Caco-2 (cell line): ENCODE measurements at regions not wholly inside any gene's neighbourhood (a gene's known extent, or its start where the extent isn't known, plus 50 kb on each side); places are given as distances from the start of the nearest gene placed in this dataset.

ENCODE experiments used
- BruUV-seq: library from RNA; stranded (reverse); fragments of 400-500 nt; replicated peaks from 2 replicates; lab custom pipeline; 2021; lab: Mats Ljungman, UMichigan
- CTCF ChIA-PET: fragments of 300-600 bp; sonication (Branson Sonifier 250); formaldehyde crosslinking; loops from one replicate; lab custom pipeline; 2022; ENCODE audit warnings: antibody characterized with exemption; lab: Charles Lee
- POLR2A ChIA-PET: fragments of 300-600 bp; sonication (Branson Sonifier 250); formaldehyde crosslinking; loops from one replicate; lab custom pipeline; 2022; ENCODE audit warnings: antibody characterized with exemption; lab: Charles Lee
- DNase-seq, 2 experiments: peaks; one replicate each; pipeline versions ENCODE4 v3.0.0 to v3.0.0-alpha.2; 2020 to 2022
- H3K27me3 ChIP-seq: replicated peaks from 2 replicates; pipeline ENCODE4 v1.6.0; 2011; ENCODE audit warnings: low read length; ENCODE audit not compliant: control insufficient read depth, insufficient read depth
- H3K36me3 ChIP-seq: 2 replicates; pipeline ENCODE4 v1.5.1; 2011; ENCODE audit warnings: low read length; ENCODE audit not compliant: control insufficient read depth, insufficient read depth
- H3K4me1 ChIP-seq: fragments of 250-450 bp; sonication (Bioruptor Pico); 2 replicates; pipeline ENCODE4 v1.5.1; 2020; ENCODE audit warnings: mild to moderate bottlenecking
- H3K4me3 ChIP-seq: 2 replicates; pipeline ENCODE4 v1.5.1; 2011; ENCODE audit warnings: low read depth, mild to moderate bottlenecking, control low read depth, low read length
- H3K9me3 ChIP-seq: fragments of 250-450 bp; sonication (Bioruptor Pico); 2 replicates; pipeline ENCODE4 v1.5.1; 2020; ENCODE audit warnings: mild to moderate bottlenecking, moderate library complexity
- H3K27ac Mint-ChIP-seq: one replicate; pipeline ENCODE4 v1.8.0; 2022; ENCODE audit warnings: mixed read lengths; ENCODE audit not compliant: unreplicated experiment
- H3K27me3 Mint-ChIP-seq: one replicate; pipeline ENCODE4 v1.8.0; 2022; ENCODE audit warnings: mixed read lengths; ENCODE audit not compliant: insufficient read depth, unreplicated experiment
- H3K36me3 Mint-ChIP-seq: one replicate; pipeline ENCODE4 v1.8.0; 2022; ENCODE audit warnings: mild to moderate bottlenecking, mixed read lengths; ENCODE audit not compliant: insufficient read depth, unreplicated experiment
- H3K4me1 Mint-ChIP-seq: one replicate; pipeline ENCODE4 v1.8.0; 2022; ENCODE audit warnings: low read depth, mixed read lengths; ENCODE audit not compliant: unreplicated experiment
- H3K4me3 Mint-ChIP-seq: one replicate; pipeline ENCODE4 v1.8.0; 2022; ENCODE audit warnings: mild to moderate bottlenecking, moderate library complexity, mixed read lengths; ENCODE audit not compliant: unreplicated experiment
- H3K9me3 Mint-ChIP-seq: one replicate; pipeline ENCODE4 v1.8.0; 2022; ENCODE audit warnings: mixed read lengths; ENCODE audit not compliant: unreplicated experiment
- CTCF ChIP-seq, 2 experiments: fragments of 200-600 bp in 1 of 2; IDR thresholded peaks; 1 replicate in 1 of 2; 2 replicates in 1 of 2; pipeline versions ENCODE4 v1.5.1 to v1.8.0; 2011 to 2022; ENCODE audit warnings: antibody characterized with exemption in 1 of 2, control low read depth in 1 of 2, inconsistent platforms in 1 of 2, low read depth in 1 of 2, low read length in 1 of 2, mild to moderate bottlenecking in 1 of 2, moderate library complexity in 1 of 2; ENCODE audit not compliant: insufficient read depth in 1 of 2, severe bottlenecking in 1 of 2, unreplicated experiment in 1 of 2
- intact Hi-C: fragments of 100-400 bp; cut with micrococcal nuclease; formaldehyde crosslinking; loops from one replicate; pipeline ENCODE4 v1.10.0; 2022; ENCODE audit not compliant: unreplicated experiment

DNA sequence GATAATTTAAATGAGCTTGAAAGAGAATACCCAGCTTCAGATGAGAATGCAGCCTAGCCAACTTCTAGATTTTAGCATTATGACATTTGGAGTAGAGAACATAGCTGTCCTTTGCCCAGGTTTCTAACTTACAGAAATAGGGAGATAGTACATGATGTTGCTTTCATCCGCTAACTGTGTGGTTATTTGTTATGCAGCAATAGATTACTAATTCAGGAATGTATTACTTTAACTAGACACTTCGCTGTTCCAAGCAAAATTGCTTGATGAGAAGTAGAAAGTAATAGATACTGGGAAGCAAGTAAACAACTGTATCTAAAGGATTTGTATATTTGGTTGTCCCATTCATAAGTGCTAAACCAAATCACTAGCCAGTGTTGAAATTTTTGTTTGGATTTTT lies 790.9 kb upstream of the PRR20A start:
- Mint-ChIP-seq H3K27ac (no peak overlapping the region), H3K27me3 (no peaks in the 10 kb centered on the region), H3K4me1 (no peaks in the 10 kb centered on the region), H3K36me3 (no peaks in the 10 kb centered on the region), H3K4me3 (no peak overlapping the region), H3K9me3 (no peaks in the 10 kb centered on the region)
- Histone ChIP-seq H3K9me3 (no peaks in the 10 kb centered on the region), H3K36me3 (no peaks in the 10 kb centered on the region), H3K4me1 (no peaks in the 10 kb centered on the region), H3K27me3 (no peaks in the 10 kb centered on the region), H3K4me3 (no peak overlapping the region)
- DNase-seq: no peak
- no peak for TF ChIP-seq CTCF (IDR thresholded peaks at IDR 0.05; ENCODE audit: insufficient read depth in 1 of 2, low read depth in 1 of 2, low read length in 1 of 2, severe bottlenecking in 1 of 2, unreplicated experiment in 1 of 2)
- intact Hi-C loops: no loop called here
- ChIA-PET CTCF (no interaction called here), POLR2A (no interaction called here)
- no TSS peak for BruUV-seq

GRCh38 chr13:56351041-56351440 lies 789.7 kb upstream of the PRR20A start:
- H3K27me3 Mint-ChIP-seq: no peaks in the 10 kb centered on the region
- no TSS peak for BruUV-seq
- TF ChIP-seq CTCF (IDR thresholded peaks at IDR 0.05; ENCODE audit: insufficient read depth in 1 of 2, low read depth in 1 of 2, low read length in 1 of 2, severe bottlenecking in 1 of 2, unreplicated experiment in 1 of 2): no peak
- H3K9me3 ChIP-seq: no peaks in the 10 kb centered on the region
- H3K4me3 Mint-ChIP-seq: no peak overlapping the region
- no peaks in the 10 kb centered on the region for H3K9me3 Mint-ChIP-seq
- no peaks in the 10 kb centered on the region for H3K4me1 ChIP-seq
- H3K4me3 ChIP-seq: no peak overlapping the region
- no peak overlapping the region for H3K27ac Mint-ChIP-seq
- no peaks in the 10 kb centered on the region for H3K4me1 Mint-ChIP-seq
- intact Hi-C loops: no loop called here
- no peak for DNase-seq
- H3K27me3 ChIP-seq: no peaks in the 10 kb centered on the region
- H3K36me3 ChIP-seq: no peaks in the 10 kb centered on the region
- H3K36me3 Mint-ChIP-seq: no peaks in the 10 kb centered on the region
- POLR2A ChIA-PET: no interaction called here
- CTCF ChIA-PET: no interaction called here

DNA sequence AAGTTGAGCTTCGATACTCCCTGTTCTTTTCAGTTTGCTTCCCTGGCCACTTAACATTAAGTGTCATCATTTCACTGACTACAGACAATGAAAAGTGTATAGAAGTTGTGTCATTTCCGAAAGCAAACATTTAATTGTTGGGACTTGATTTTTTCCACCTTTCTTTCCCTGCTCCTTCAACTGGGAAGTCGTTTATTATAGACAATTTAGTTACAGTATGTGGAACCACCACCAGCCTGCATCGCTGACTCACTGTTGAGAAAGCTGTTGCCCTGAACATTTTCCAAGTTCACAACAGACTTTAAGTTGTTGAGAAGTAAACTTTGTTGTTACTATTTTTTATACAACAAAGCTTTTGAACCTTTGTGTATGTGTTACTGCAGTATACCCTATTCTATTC lies 788.4 kb upstream of the PRR20A start:
- Histone ChIP-seq H3K9me3 (no peaks in the 10 kb centered on the region), H3K36me3 (no peaks in the 10 kb centered on the region), H3K4me3 (no peak overlapping the region), H3K4me1 (no peaks in the 10 kb centered on the region), H3K27me3 (no peaks in the 10 kb centered on the region)
- H3K27me3 Mint-ChIP-seq: no peaks in the 10 kb centered on the region
- no peaks in the 10 kb centered on the region for H3K4me1 Mint-ChIP-seq
- DNase-seq: no peak
- CTCF ChIA-PET: no interaction called here
- no peaks in the 10 kb centered on the region for H3K36me3 Mint-ChIP-seq
- POLR2A ChIA-PET: no interaction called here
- H3K4me3 Mint-ChIP-seq: no peak overlapping the region
- no peaks in the 10 kb centered on the region for H3K9me3 Mint-ChIP-seq
- H3K27ac Mint-ChIP-seq: no peak overlapping the region
- BruUV-seq: no TSS peak
- intact Hi-C loops: no loop called here
- TF ChIP-seq CTCF (IDR thresholded peaks at IDR 0.05; ENCODE audit: insufficient read depth in 1 of 2, low read depth in 1 of 2, low read length in 1 of 2, severe bottlenecking in 1 of 2, unreplicated experiment in 1 of 2): no peak
